ENCODE measurements at regions not wholly inside any gene's neighbourhood (a gene's known extent, or its start where the extent isn't known, plus 50 kb on each side); places are given as distances from the start of the nearest gene placed in this dataset.

GRCh38 chr4:163077680-163078079 lies 89.0 kb downstream of the NAF1 start:
- WGBS, 2 donors = 80 to 83% methylated on average over 1 of the region's 1 CpG
- H3K9me3 ChIP-seq = no peaks in the 10 kb centered on the region
- ATAC-seq = no peak
- no peak for TF ChIP-seq CTCF (IDR thresholded peaks at IDR 0.05)
- no peaks in the 10 kb centered on the region for H3K4me1 ChIP-seq
- intact Hi-C loops (cut with DNase I) = no loop called here
- no peaks in the 10 kb centered on the region for H3K27me3 ChIP-seq
- no peak for DNase-seq
- no peak overlapping the region for H3K27ac ChIP-seq
- no peaks in the 10 kb centered on the region for H3K36me3 ChIP-seq
- no peak overlapping the region for H3K4me3 ChIP-seq

GRCh38 chr4:163072222-163072621 lies 94.5 kb downstream of the NAF1 start:
- intact Hi-C loops (cut with DNase I) = no loop called here
- TF ChIP-seq CTCF (IDR thresholded peaks at IDR 0.05) = no peak
- no peak for ATAC-seq

DNA sequence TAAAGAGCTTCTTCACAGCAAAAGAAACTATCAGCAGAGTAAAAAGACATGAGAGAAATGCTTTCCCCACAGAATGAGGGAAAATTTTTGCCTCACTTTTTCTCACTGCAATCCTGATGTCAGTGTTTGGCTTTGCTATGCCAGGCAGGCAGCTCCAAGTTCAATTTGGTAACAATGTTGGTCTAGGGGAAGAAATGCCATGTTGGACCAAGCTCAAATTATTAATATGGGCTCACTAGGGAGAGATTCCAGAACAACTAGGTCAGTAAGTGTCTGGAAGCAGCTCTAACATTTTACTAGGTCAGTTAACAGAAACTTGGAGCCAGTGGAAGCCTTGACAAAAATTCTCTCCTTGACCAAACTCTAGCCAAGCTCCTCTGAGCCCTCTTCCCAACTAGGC lies 95.4 kb downstream of the NAF1 start:
- Histone ChIP-seq H3K4me3 (no peak overlapping the region), H3K27ac (no peak overlapping the region)
- no peak for ATAC-seq

More at GRCh38 chr4:163072222-163072621, 94.5 kb downstream of the NAF1 start:
- H3K27ac ChIP-seq = no peak overlapping the region
- H3K27me3 ChIP-seq = no peaks in the 10 kb centered on the region
- 76% methylated on average over 4 of the region's 4 CpGs for WGBS, 2 donors
- H3K9me3 ChIP-seq = peaks cover 0 to 2% (median 0%) of the 10 kb centered on the region in 11 donors
- DNase-seq = no peak
- H3K4me1 ChIP-seq = peaks cover 0 to 4% (median 0%) of the 10 kb centered on the region in 9 donors
- H3K36me3 ChIP-seq = no peaks in the 10 kb centered on the region
- no peak overlapping the region for H3K4me3 ChIP-seq

DNA sequence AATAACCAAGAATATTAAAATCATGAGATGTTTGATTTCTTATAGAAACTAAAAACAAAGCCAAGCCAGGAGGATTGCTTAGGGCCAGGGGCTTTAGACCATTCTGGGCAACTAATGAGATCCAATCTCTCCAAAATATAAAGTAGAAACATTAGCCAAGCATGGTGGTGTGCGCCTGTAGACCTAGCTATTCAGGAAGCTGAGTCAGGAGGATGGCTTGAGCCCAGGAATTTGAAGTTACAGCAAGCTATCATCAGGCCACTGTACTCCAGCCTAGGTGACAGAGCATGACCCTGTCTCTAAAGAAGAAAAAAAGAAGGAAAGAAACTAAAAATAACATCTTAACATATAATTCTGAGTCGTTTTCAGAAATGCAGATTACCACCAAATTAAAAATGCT lies 96.7 kb downstream of the NAF1 start:
- peaks cover 0 to 5% (median 0%) of the 10 kb centered on the region in 11 donors for H3K9me3 ChIP-seq
- WGBS, 2 donors = 54 to 58% methylated on average over 2 of the region's 2 CpGs
- no peaks in the 10 kb centered on the region for H3K27me3 ChIP-seq
- TF ChIP-seq CTCF (IDR thresholded peaks at IDR 0.05) = no peak
- intact Hi-C loops (cut with DNase I) = no loop called here
- no peak overlapping the region for H3K4me3 ChIP-seq
- H3K36me3 ChIP-seq = no peaks in the 10 kb centered on the region
- ATAC-seq (no peak), DNase-seq (no peak)
- H3K4me1 ChIP-seq = peaks cover 0 to 4% (median 0%) of the 10 kb centered on the region in 9 donors
- H3K27ac ChIP-seq = no peak overlapping the region

More for the DNA sequence above, 95.4 kb downstream of the NAF1 start:
- Histone ChIP-seq H3K27me3 (no peaks in the 10 kb centered on the region), H3K4me1 (peaks cover 0 to 4% (median 0%) of the 10 kb centered on the region in 9 donors), H3K36me3 (no peaks in the 10 kb centered on the region), H3K9me3 (peaks cover 0 to 5% (median 0%) of the 10 kb centered on the region in 11 donors)
- TF ChIP-seq CTCF (IDR thresholded peaks at IDR 0.05) = no peak
- intact Hi-C loops (cut with DNase I) = no loop called here
- DNase-seq = no peak

Measured in heart right ventricle (tissue), 16 donors.